Ishikawa (cell line): ENCODE measurements at regions not wholly inside any gene's neighbourhood (a gene's known extent, or its start where the extent isn't known, plus 50 kb on each side); places are given as distances from the start of the nearest gene placed in this dataset.

Source experiments
- CREB1 ChIP-seq: IDR thresholded peaks from 2 replicates; pipeline ENCODE4 v1.6.1; 2012; ENCODE audit warnings: low read depth
- EP300 ChIP-seq: IDR thresholded peaks from 2 replicates; pipeline ENCODE4 v1.6.1; 2012; ENCODE audit warnings: borderline replicate concordance
- FOXM1 ChIP-seq: IDR thresholded peaks from 2 replicates; pipeline ENCODE4 v1.6.1; 2012; ENCODE audit warnings: low read depth, borderline replicate concordance
- NFIC ChIP-seq: IDR thresholded peaks from 2 replicates; pipeline ENCODE4 v1.6.1; 2012
- RAD21 ChIP-seq: IDR thresholded peaks from 2 replicates; pipeline ENCODE4 v1.6.1; 2012; ENCODE audit warnings: low read depth
- TAF1 ChIP-seq: IDR thresholded peaks from 2 replicates; pipeline ENCODE4 v1.6.1; 2012; ENCODE audit warnings: low read depth, mild to moderate bottlenecking
- TCF12 ChIP-seq: IDR thresholded peaks from 2 replicates; pipeline ENCODE4 v1.6.1; 2012; ENCODE audit warnings: low read depth
- YY1 ChIP-seq: IDR thresholded peaks from 2 replicates; pipeline ENCODE4 v1.6.1; 2012; ENCODE audit warnings: low read depth
- TF ChIP-seq, protein P1 (sequence below): IDR thresholded peaks from 2 replicates; pipeline ENCODE4 v1.6.1; 2012

DNA sequence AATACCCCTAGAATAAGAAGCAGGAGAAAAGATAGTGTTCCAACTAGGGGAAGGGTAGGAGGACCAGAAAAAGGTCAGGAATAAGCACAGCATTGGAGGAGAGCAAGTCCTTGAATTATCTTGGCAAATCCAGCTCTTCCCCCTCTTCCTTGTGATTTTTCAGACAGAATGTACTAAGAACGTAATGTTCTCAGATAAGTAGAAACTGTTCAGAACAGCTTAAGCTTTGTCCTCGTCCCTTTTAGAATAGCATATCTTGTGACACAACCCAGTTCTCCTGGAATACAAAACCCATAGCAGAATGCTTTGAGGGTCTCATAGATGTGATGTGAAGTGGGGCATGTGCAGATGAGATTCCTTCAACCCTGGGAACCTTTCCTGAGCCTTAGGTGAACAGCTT, 97.4 kb downstream of the EMB start:
- TF ChIP-seq RAD21 (no peak), YY1 (no peak), TAF1 (no peak), EP300 (no peak), NFIC (no peak), CREB1 (no peak), TCF12 (no peak), FOXM1 (no peak)
- TF ChIP-seq, protein P1, sequence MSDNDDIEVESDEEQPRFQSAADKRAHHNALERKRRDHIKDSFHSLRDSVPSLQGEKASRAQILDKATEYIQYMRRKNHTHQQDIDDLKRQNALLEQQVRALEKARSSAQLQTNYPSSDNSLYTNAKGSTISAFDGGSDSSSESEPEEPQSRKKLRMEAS = no peak
